Umbilical cord (tissue), 1 donor: ENCODE measurements at regions not wholly inside any gene's neighbourhood (a gene's known extent, or its start where the extent isn't known, plus 50 kb on each side); places are given as distances from the start of the nearest gene placed in this dataset.

Source experiments
- DNase-seq: peaks from one replicate; pipeline ENCODE4 v3.0.0-alpha.2; 2015; ENCODE audit warnings: low spot score

DNA sequence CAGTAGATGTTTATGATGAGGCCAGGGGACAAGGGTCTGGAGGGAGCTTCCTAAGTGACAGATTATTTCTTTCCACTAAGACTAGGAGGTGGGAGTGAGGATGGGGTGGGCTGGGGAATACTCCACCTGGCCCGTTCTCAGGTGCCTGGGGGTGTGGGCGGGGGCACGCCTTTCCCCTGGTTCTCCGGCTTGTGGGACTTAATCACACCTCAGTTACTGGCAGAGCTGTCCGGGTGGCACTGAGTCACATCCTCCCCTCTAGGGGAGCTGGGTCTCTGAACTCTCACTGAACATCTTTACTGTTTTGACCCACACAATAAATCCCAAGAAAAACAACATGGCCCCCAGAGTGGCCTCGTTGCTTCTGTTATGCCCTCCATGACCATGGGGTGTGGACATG, 332.8 kb downstream of the MAF start:
- no peak for DNase-seq

GRCh38 chr16:79267146-79267545, 333.4 kb downstream of the MAF start:
- DNase-seq = no peak

DNA sequence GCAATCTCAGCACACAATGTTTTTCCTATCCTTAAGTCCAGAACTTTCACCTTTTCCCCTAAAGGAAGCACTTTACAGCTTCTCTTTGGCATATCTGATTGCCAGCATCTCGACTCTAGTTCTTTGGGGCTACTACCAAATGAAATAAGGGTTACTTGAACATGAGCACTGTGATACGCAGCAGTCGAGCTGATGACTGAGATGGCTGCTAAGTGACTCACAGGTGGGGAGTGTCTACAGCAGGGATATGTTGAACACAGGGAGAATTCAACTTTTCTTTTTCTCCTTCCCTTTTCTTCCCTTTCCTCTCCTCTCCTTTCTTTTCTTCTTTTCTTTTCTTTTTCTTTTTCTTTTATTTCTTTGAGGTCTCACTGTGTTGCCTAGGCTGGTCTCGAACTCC, 334.8 kb downstream of the MAF start:
- no peak for DNase-seq

DNA sequence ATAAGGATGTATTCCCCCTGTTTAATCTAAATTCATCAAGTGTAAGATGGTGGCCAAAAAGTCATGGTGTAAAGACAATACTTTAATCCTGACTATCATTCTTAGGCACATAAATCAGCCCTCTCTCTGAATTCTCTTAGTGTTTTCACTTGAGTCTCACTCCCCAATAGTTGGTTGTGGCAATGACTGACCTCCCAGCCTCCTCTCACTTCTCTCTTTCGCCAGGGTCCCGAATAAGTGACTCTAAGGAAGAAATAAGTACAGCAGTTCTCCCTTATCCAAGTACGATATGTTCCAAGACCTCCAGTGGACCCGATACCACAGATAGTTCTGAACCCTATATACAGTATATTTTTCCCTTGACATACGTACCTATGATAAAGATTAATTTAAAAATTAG, 335.3 kb downstream of the MAF start:
- DNase-seq = no peak

DNA sequence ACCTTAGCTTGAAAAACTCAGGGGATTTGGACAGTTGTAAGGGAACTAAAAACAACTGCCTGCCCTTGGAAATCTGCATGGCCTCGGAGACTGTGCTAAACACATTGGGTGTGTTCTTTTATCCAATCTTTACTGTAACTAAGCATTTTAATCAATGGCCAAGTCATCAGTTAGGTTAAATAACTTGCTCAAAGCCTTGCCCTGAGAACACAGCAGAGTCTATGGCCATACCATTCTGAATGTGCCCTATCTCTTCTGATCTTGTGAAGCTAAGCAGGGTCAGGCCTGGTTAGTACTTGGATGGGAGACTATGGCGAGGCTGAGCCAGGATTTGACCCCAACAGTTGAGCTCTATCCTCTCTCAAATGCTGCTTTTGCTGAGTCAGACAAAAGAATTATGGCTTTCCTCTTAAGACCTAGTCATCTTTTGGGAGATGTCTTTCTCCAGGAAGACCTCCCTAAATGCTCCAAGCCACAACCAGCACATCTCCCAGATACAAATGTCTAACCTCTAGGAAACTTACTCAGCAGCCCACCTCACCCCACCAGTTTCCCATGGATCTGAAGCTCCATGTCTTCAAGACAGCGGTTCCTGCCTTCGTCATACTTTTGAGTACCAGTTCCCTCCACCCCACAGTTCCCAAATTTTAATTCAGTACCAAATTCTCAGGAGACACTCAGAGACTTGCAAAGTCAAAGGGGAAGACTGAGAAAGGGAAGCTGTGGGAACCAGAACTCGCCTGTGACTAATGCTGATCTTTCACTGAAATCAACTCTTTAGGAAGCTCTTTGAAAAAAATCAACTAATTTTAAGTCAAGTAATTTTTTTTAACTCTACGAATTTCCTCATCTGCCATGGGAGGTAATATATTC, 336.1 kb downstream of the MAF start:
- DNase-seq = no peak

DNA sequence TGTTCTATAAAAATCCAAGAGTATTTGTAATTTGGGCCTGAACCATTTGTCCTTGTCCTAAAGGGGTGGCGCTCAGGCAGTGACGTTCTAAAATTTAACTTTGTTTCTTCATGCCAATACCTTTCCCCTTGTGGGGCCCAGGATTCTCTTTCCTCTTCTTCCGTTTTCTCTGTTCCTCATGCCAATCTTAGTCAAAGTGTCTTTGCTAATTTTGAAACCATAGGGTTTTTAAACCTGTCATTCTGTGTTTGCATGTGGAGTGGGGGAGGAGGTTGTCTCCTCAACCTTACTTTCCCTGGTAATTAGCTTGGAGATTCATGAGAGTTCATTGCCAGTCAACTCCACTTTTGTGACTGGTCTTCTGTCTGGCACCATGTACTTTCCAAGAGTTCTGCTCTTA, 337.1 kb downstream of the MAF start:
- DNase-seq = no peak
